MCF 10A (cell line): ENCODE measurements at regions not wholly inside any gene's neighbourhood (a gene's known extent, or its start where the extent isn't known, plus 50 kb on each side); places are given as distances from the start of the nearest gene placed in this dataset.

Source experiments
- BruUV-seq: library from RNA; stranded (reverse); fragments of 400-500 nt; replicated peaks from 2 replicates; lab custom pipeline; 2021; lab: Mats Ljungman, UMichigan
- CTCF ChIA-PET: fragments of 300-600 bp; sonication (Branson Sonifier 250); formaldehyde crosslinking; extraction: SDS; loops from one replicate; lab custom pipeline; 2021; ENCODE audit warnings: antibody characterized with exemption, inconsistent platforms; lab: Yijun Ruan, JAX
- POLR2A ChIA-PET: fragments of 300-600, 350-650 bp; sonication (Branson Sonifier 250); formaldehyde crosslinking; extraction: SDS; loops from one replicate; lab custom pipeline; 2020; ENCODE audit warnings: antibody characterized with exemption, inconsistent platforms; lab: Yijun Ruan, JAX
- DNase-seq: peaks from one replicate; pipeline ENCODE4 v3.0.0-alpha.2; 2018; ENCODE audit not compliant: unreplicated experiment
- H3K27ac Mint-ChIP-seq: one replicate; pipeline ENCODE4 v1.8.0; 2022; ENCODE audit warnings: mild to moderate bottlenecking, low read depth, mixed read lengths; ENCODE audit not compliant: unreplicated experiment
- H3K27me3 Mint-ChIP-seq: one replicate; pipeline ENCODE4 v1.8.0; 2022; ENCODE audit warnings: mixed read lengths; ENCODE audit not compliant: insufficient read depth, unreplicated experiment
- H3K36me3 Mint-ChIP-seq: one replicate; pipeline ENCODE4 v1.8.0; 2022; ENCODE audit warnings: mild to moderate bottlenecking, moderate library complexity, mixed read lengths; ENCODE audit not compliant: insufficient read depth, unreplicated experiment
- H3K4me1 Mint-ChIP-seq: one replicate; pipeline ENCODE4 v1.8.0; 2022; ENCODE audit warnings: mixed read lengths; ENCODE audit not compliant: insufficient read depth, unreplicated experiment
- H3K4me3 Mint-ChIP-seq: one replicate; pipeline ENCODE4 v1.8.0; 2022; ENCODE audit warnings: mild to moderate bottlenecking, moderate library complexity, mixed read lengths; ENCODE audit not compliant: unreplicated experiment
- H3K9me3 Mint-ChIP-seq: one replicate; pipeline ENCODE4 v1.8.0; 2022; ENCODE audit warnings: mixed read lengths; ENCODE audit not compliant: unreplicated experiment
- CTCF ChIP-seq: fragments of 200-600 bp; IDR thresholded peaks from one replicate; pipeline ENCODE4 v1.8.0; 2022; ENCODE audit warnings: antibody characterized with exemption, mild to moderate bottlenecking; ENCODE audit not compliant: unreplicated experiment
- intact Hi-C: fragments of 100-400 bp; cut with micrococcal nuclease; formaldehyde crosslinking; loops from 2 replicates; pipeline ENCODE4 v1.14.1; 2022

- no TSS peak for BruUV-seq
- H3K4me1 Mint-ChIP-seq, result no peaks in the 10 kb centered on the region
- no peak overlapping the region for H3K4me3 Mint-ChIP-seq
- peaks cover 6% of the 10 kb centered on the region for H3K9me3 Mint-ChIP-seq
- POLR2A ChIA-PET, result no interaction called here
- H3K36me3 Mint-ChIP-seq, result no peaks in the 10 kb centered on the region
- no peak overlapping the region for H3K27ac Mint-ChIP-seq
- no peak for DNase-seq
- TF ChIP-seq CTCF, result no peak
- no peaks in the 10 kb centered on the region for H3K27me3 Mint-ChIP-seq
- intact Hi-C loops, result no loop called here
- CTCF ChIA-PET, result no interaction called here
These were observed 67.6 kb upstream of the C3orf49 start for GRCh38 chr3:63751459-63751858.

- H3K9me3 Mint-ChIP-seq, result no peaks in the 10 kb centered on the region
- no TSS peak for BruUV-seq
- POLR2A ChIA-PET, result no interaction called here
- CTCF ChIA-PET, result no interaction called here
- H3K27ac Mint-ChIP-seq, result no peak overlapping the region
- H3K4me3 Mint-ChIP-seq, result no peak overlapping the region
- peak; percentile 57 for DNase-seq
- no peak for TF ChIP-seq CTCF
- H3K36me3 Mint-ChIP-seq, result no peaks in the 10 kb centered on the region
- intact Hi-C loops, result no loop called here
- H3K27me3 Mint-ChIP-seq, result no peaks in the 10 kb centered on the region
- H3K4me1 Mint-ChIP-seq, result no peaks in the 10 kb centered on the region
These were observed 65.5 kb upstream of the C3orf49 start for GRCh38 chr3:63753567-63753966.

- CTCF ChIA-PET, result no interaction called here
- intact Hi-C loops, result no loop called here
- TF ChIP-seq CTCF, result no peak
- POLR2A ChIA-PET, result no interaction called here
- no peak for DNase-seq
- no peaks in the 10 kb centered on the region for H3K27me3 Mint-ChIP-seq
- BruUV-seq, result no TSS peak
- no peaks in the 10 kb centered on the region for H3K4me1 Mint-ChIP-seq
- H3K36me3 Mint-ChIP-seq, result no peaks in the 10 kb centered on the region
- no peak overlapping the region for H3K4me3 Mint-ChIP-seq
- no peak overlapping the region for H3K27ac Mint-ChIP-seq
- no peaks in the 10 kb centered on the region for H3K9me3 Mint-ChIP-seq
These were observed 65.1 kb upstream of the C3orf49 start for GRCh38 chr3:63753995-63754394.

GRCh38 chr3:63762180-63762579, 56.9 kb upstream of the C3orf49 start:
- intact Hi-C loops, result no loop called here
- H3K4me3 Mint-ChIP-seq, result no peak overlapping the region
- H3K4me1 Mint-ChIP-seq, result peaks cover 12% of the 10 kb centered on the region
- H3K36me3 Mint-ChIP-seq, result no peaks in the 10 kb centered on the region
- no peaks in the 10 kb centered on the region for H3K9me3 Mint-ChIP-seq
- DNase-seq, result no peak
- CTCF ChIA-PET, result interaction anchor here (0.5 to 0.6 kb wide), 2 partner anchors 312 to 1306 kb away, joined by 3 to 7 read pairs; no protein-coding TSS in a partner anchor
- POLR2A ChIA-PET, result no interaction called here
- peaks cover 12% of the 10 kb centered on the region for H3K27me3 Mint-ChIP-seq
- no peak overlapping the region for H3K27ac Mint-ChIP-seq
- no TSS peak for BruUV-seq
- TF ChIP-seq CTCF, result no peak
